GM12878 (cell line): ENCODE measurements at regions not wholly inside any gene's neighbourhood (a gene's known extent, or its start where the extent isn't known, plus 50 kb on each side); places are given as distances from the start of the nearest gene placed in this dataset.

ENCODE experiments used
- LARP7 ChIP-seq: fragments of 450-650 bp; IDR thresholded peaks from 2 replicates; pipeline ENCODE4 v1.6.1; 2017; ENCODE audit warnings: mild to moderate bottlenecking
- POLR2AphosphoS5 ChIP-seq: IDR thresholded peaks from 2 replicates; pipeline ENCODE4 v1.6.1; 2011; ENCODE audit warnings: mild to moderate bottlenecking, low read length, inconsistent platforms
- RAD21 ChIP-seq: IDR thresholded peaks from 2 replicates; pipeline ENCODE4 v1.6.1; 2011; ENCODE audit warnings: mild to moderate bottlenecking, low read depth, low read length, moderate library complexity; ENCODE audit not compliant: insufficient read depth
- TAF1 ChIP-seq: IDR thresholded peaks from 2 replicates; pipeline ENCODE4 v1.6.1; 2011; ENCODE audit warnings: mild to moderate bottlenecking, low read depth, low read length, borderline replicate concordance
- TCF7 ChIP-seq: IDR thresholded peaks from 2 replicates; pipeline ENCODE4 v1.6.1; 2014; ENCODE audit warnings: antibody characterized with exemption, borderline replicate concordance
- YY1 ChIP-seq: IDR thresholded peaks from 2 replicates; pipeline ENCODE4 v1.6.1; 2011; ENCODE audit warnings: low read depth, mild to moderate bottlenecking, low read length
- ZNF274 ChIP-seq: IDR thresholded peaks from one replicate; pipeline ENCODE4 v1.8.0; 2011; ENCODE audit not compliant: insufficient read length, insufficient read depth
- TF ChIP-seq, protein P1 (sequence below): IDR thresholded peaks from 2 replicates; pipeline ENCODE4 v1.6.1; 2012; ENCODE audit warnings: low read depth, low read length, improper control_type of control experiment
- TF ChIP-seq, protein P2 (sequence below), 3 experiments: IDR thresholded peaks in 2 of 3; conservative IDR thresholded peaks in 1 of 3; 2 replicates each; pipeline ENCODE4 v1.5.1; 2011; ENCODE audit warnings: low read depth in 3 of 3, low read length in 3 of 3, mild to moderate bottlenecking in 3 of 3, control low read depth in 2 of 3, moderate library complexity in 2 of 3, inconsistent platforms in 1 of 3, mixed read lengths in 1 of 3; ENCODE audit not compliant: control insufficient read depth in 2 of 3, insufficient read depth in 1 of 3; ENCODE audit errors: extremely low read depth in 1 of 3

DNA sequence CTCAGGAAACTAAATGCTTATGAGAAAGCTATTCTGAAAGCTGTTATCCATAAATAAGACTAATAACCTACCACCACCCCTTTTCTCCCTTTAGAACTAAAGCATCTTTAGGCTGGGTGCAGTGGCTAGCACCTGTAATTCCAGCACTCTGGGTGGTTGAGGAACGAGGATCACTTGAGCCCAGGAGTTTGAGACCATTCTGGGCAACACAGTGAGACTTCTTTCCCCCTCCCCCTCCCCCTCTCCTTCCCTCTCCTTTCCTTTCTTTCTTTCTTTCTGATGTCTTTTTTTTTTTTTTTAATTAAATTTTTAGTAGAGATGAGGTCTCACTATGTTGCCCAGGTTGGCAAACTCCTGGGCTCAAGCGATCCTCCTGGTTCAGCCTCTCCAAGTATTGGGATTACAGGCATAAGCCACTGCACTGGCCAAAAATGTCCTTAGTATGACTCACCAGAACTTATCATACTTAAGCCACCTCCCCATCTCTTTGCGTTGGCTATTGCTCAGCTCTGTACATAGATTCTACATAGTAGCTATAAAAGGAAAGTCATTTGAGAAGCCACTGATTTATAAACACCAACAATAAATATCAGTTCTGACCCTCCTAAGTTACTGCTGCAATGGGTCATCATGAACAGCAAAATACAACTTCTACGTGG is 54.8 kb upstream of the SPDEF start:
- TF ChIP-seq LARP7, result no peak
- TF ChIP-seq RAD21, result no peak
- TF ChIP-seq, protein P1, sequence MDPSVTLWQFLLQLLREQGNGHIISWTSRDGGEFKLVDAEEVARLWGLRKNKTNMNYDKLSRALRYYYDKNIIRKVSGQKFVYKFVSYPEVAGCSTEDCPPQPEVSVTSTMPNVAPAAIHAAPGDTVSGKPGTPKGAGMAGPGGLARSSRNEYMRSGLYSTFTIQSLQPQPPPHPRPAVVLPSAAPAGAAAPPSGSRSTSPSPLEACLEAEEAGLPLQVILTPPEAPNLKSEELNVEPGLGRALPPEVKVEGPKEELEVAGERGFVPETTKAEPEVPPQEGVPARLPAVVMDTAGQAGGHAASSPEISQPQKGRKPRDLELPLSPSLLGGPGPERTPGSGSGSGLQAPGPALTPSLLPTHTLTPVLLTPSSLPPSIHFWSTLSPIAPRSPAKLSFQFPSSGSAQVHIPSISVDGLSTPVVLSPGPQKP, result no peak
- TF ChIP-seq POLR2AphosphoS5, result no peak
- TF ChIP-seq, protein P2, sequence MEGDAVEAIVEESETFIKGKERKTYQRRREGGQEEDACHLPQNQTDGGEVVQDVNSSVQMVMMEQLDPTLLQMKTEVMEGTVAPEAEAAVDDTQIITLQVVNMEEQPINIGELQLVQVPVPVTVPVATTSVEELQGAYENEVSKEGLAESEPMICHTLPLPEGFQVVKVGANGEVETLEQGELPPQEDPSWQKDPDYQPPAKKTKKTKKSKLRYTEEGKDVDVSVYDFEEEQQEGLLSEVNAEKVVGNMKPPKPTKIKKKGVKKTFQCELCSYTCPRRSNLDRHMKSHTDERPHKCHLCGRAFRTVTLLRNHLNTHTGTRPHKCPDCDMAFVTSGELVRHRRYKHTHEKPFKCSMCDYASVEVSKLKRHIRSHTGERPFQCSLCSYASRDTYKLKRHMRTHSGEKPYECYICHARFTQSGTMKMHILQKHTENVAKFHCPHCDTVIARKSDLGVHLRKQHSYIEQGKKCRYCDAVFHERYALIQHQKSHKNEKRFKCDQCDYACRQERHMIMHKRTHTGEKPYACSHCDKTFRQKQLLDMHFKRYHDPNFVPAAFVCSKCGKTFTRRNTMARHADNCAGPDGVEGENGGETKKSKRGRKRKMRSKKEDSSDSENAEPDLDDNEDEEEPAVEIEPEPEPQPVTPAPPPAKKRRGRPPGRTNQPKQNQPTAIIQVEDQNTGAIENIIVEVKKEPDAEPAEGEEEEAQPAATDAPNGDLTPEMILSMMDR (IDR thresholded peaks at IDR 0.05 in 2 of 3, conservative IDR thresholded peaks at IDR 0.05 in 1 of 3; ENCODE audit: control insufficient read depth in 2 of 3, extremely low read depth in 1 of 3, insufficient read depth in 1 of 3, low read depth in 3 of 3, low read length in 3 of 3), result no peak
- no peak for TF ChIP-seq TCF7
- no peak for TF ChIP-seq ZNF274
- TF ChIP-seq TAF1, result no peak
- TF ChIP-seq YY1, result no peak
